ENCODE measurements at regions not wholly inside any gene's neighbourhood (a gene's known extent, or its start where the extent isn't known, plus 50 kb on each side); places are given as distances from the start of the nearest gene placed in this dataset.
A peak's percentile ranks its signal among the peaks of the same experiment; 100 is the strongest.

DNA sequence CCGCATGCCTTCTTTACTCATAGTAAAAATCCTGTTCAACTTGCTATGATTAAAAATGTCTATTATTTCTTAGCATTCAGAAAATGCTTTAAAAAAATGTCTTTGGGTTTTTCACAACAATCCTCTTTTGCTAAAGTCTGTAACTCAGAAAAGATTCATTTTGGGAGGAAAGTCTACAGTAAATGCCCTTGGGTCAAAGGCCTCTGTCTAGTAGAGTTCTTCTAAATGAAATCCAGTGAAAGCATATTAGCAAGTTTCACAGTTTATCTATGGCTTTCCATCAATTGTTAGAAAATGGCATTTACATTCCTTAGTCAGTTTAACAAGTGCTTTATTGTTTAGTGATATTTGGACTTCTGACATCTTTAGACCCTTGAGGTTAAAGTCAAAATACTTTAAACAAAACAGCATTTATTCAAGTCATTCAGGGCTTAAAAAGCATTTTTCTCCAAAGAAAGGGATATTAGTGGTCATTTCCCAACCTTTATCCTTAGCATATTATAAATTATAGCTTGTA, 137.1 kb upstream of the TARS1 start:
- no peak for DNase-seq

DNA sequence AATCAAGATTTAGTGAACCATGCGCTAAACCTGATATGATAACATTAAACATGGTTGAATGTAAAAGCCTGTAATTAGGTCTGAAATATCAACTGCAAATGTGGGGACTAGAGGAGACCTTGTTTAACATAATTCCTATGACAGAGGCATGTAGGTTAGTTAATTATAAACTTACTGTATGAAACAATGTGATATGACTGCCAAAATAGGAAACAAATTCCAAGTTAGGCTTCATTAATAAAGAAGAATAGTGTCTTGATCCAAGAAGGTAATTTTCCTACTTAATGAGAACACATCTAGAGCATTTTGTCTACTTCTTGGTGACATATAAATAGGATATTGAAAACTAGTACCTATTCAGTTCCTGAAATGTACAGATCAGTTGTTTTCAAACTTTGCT, 136.2 kb upstream of the TARS1 start:
- DNase-seq = no peak

DNA sequence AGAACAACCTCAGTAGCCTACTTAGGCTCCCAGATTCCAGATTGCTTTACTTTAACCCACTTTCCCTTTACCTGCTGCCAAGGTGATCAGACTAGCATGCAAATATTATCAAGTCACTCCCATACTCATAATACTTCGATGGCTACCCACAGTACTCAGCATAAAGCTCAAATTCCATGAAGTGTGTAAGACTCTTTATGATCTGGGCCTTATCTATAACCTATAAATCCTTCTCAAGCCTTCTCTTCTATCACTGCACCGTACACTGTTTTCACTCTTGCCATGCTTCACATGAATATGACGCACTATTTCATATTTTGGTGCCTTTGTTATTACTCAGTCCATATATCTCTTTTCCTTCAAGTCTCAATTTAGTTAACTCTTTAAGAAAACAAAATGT, 135.2 kb upstream of the TARS1 start:
- DNase-seq = no peak

DNA sequence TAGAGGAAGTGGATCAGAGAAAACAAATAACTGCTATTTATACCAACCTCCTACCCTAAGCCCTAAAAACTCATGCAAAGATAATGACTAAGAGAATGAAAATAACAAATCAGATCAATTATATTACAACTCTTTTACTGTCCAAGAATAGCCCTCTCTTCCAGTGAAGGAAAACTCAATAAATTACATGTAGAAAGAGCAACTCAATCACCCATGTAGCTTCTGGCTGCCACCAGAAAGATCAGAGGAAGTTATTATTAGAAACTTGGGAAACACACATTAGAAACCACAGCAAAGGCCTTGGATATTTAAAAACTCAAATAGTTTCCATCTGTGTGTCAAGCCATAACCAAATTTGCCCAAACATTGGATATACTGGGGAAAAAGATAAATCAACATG, 134.0 kb upstream of the TARS1 start:
- DNase-seq = peak in 1 of 4 experiments; percentile 13

DNA sequence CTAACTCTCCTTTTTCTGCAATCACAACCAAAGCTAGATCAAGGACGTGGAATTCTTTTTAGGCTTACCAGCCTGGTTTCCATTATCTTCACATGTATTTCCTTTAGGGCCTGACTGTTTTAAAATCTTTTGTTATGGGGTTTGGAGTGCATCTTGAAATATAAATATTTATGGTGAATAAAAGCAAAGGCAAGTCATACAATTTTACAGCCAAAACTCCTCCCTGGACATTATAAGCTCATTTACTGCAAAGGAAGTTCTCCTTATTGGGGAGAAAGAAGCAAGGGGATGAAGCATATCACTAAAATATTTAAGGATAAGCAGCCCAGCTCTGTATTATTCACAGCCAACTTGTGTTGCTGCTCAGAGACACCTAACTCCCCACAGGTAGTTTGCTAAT, 132.2 kb upstream of the TARS1 start:
- no peak for DNase-seq

DNA sequence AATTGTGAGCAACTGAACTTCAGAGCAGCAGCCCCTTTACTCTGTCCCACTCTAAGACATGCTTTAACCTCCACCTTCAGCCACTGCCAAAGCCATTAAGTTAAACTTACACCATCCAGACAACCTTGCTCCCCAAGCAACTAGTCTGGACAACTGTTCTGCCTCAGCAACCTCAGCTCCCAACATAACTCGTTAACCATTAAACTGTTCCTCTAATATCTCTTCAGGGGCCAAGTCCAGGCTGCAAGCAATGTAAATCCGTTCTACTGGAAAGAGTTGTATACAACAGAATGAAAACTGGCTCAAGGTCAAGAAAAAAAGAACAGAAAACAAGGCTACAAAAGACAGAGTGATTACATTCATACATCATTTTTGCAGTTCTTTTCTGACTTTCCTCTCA, 131.7 kb upstream of the TARS1 start:
- no peak for DNase-seq

DNA sequence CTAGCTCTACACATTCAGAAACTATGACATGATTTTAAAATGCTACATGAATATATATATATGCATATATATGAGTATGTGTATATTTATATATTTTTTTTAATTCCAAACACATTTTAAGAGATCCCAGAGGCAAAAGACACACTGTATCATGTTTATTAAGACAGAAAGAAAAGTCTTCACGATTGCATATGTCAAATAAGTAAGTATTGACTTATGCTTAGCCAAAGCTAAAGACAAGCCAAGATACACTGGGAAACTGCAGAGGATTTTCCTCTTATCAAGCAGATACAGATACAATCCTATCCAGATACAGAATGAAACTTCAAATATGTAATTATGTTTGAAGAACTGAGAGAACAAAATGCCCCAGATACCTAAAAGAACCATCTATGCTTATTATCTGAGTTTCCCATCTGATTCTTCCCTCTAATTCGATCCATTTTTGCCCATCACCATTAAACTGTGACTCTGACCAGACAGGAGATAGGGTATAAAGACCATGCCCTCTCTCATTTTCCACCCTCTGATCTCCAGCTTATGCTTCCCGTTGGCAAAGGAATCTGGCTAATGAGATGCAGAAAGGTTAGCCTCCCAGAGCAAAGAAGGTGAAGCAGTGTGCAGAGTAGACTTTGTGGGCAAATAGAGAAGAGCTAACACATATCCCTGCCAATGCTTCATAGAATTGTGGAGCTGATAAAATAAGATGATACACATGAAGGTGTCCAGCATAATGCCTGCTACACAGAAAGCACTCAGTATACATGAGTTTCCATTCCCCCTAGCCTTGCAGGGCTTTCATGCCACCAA, 131.0 kb upstream of the TARS1 start:
- no peak for DNase-seq

DNA sequence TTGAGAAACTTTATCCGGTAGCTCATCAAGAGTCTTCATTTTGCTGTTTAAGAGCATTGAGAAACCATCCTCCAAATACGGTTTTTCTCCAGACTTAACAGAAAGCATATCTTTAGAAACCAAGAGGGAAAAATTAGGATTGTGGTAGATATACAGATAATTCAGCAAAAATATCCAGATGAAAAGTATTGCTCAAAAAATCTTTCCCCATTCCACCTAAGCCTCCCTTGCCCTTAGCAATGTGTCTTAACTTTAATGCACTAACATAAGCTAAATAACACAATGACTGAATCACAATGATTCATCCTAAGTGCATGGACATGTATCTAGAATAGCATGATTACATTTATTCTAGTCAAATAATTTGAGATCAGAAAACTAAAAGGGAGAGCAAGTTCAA, 130.3 kb upstream of the TARS1 start:
- DNase-seq = no peak

DNA sequence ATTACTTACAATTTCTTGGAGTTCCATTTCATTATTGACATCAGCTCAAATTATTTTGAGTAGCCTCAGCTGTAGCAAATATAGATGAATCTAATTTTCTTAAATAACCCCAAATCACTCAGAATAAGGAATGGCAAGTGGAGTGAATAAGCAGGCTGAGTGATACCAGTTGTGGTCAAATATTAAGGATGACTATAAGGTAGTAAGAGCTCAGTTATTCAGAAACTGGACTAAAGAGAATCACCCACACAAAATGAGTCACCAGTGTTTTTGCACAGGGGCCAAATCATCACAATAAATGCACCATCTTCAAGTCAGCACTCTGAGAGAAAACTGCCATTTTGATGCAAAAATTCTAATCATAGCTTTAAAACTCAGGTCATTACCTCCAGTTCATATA, 128.9 kb upstream of the TARS1 start:
- DNase-seq = peak; percentile 4 to 54 (median 24)

DNA sequence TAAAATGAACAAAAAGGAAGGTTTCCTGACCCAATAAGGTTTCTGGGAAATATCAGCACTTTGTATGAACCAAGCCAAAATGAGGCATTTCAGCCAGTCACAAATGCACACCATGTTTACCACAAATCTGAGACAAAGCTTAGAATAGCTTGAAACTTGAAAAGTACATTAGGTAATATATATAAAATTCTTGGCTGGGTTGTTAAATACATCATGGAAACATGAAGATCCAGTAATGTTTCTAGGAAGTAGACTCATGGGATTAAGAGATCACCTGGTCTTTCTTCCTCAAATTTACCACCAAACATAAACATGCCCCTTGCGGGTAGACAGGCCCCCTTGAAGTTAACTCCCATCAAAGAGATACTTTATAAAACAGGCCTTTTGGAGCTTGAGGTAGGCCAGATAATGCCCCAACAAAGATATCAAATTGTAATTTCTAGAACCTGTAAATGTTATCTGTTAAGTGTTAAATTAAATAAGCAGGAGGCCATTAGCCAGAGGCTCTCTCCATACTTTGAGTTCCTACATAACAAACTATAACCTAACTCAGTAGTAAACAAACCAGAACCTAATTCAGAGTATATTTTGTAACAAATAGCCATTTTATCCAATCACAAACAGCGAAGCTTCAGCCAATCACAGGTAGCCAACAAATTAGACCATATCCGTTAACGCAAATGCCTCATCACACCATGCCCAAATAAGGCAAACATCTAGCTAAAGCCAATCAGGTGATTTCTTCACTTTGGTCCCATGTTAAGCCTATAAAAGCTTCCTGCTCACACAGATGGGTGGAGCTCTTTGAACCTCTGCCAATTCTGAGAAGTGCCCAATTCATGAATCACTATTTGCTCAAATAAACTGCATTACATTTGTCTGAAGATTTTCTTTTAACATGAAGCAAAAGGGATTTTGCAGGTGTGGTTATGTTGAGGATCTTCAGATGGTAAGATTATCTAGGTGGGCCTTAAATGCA, 127.9 kb upstream of the TARS1 start:
- DNase-seq = no peak

DNA sequence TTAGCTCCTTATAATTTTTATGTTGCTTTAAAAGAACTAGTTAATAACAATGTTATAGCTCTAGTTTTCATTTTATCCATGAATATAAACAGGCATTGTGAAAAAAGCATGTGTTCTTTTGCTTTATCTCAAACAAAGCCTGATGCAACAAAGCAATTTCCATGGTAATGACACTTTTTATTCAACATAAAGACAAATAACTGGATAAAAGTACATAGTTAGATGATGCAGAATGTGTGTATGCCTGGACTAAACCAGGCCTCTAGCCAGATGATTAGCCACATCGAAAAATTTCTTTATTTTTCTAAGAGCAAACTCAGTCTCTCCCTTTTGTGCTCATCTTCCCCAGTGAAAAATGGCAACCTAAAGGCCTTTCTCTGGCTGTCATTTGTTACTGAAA, 125.6 kb upstream of the TARS1 start:
- DNase-seq = no peak

DNA sequence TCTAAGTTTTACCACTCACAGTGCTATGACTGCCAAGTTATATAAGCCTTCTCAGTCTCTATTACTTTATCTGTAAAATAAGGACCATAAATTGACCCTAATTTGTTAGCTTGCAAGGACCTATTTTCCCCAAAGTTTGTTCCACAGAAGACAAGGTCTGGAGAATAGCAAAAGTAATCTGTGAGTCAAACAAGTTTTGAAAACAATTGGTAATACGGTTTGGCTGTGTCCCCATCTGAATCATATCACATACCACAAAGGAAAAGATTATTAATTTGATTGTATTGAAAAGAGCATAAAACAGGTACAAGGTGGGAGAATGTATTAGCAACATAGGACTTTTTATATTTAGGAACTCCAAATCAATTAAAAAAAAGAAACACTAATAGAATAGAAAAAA, 124.0 kb upstream of the TARS1 start:
- DNase-seq = no peak

DNA sequence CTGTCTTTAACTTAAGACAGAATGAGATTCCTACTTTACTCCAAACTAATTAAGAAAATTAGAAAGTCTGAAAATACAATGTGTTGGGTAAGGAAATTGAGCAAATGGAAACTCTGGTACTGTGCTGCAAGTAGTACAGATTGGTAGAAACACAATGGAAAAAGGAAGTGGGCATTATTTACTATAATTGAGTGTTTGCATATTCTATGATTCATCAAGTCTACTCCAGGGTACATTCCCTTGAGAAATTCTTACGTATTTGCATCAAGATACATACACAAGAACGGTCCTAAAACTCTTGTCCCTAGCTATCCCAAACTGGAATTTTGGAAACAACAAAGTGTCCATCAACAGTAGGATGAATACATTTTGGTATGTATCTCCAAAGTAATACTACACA, 123.5 kb upstream of the TARS1 start:
- DNase-seq = peak in 2 of 4 experiments; percentile 21 to 24

DNA sequence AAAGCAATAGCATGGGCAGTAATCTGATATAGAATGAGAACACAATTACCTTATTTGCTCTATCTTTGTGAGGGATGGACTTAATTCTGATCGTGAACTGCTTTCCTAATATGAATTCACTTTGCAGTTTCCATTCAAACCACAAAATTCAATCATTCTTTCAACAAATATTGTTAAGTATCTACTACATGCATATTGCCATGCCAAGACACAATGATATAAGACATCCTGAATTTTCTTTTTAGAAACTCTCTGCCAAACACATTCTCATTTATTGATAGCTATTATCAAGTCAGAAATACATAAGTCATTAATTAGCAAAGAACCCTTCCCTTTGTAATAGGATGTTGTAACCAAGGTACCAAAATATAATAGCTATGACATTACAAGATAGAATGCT, 121.6 kb upstream of the TARS1 start:
- no peak for DNase-seq

DNA sequence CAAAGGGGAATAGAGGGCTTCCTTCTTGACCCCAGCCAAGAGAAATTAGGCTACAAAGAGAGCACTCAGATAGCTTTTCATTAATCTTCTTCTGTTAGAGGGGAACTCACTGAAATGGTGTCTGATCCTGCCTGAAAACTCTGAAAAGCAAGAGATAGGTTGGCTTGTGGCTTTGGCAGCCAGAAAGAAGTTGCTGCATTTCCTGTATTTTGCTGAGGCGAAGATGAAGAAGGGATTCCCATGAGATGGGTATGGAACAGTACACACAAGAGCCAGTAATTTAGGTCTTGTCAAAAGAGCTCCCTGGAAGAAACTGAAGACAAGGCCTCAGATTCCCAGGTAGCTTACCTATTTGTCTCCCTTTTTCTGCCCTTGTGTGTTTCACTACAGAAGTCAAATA, 120.9 kb upstream of the TARS1 start:
- no peak for DNase-seq

DNA sequence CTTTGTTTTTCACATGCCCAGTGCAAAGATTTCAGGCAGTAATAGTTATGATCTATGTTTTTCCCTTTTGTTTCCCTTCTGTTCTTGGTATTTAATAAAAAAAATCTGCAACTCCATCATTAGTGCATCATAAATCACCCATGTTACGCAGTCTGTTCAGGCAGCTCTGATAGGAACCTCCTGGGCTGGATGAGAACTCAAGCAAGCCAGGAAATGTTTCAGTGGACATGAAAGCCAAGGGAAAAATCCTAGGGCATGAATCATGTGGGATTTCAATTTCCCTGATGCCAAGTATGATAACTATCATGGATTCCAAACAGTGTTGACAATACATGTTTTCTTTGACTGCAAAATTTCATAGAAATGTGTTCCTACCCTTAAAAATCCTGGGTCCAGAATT, 119.7 kb upstream of the TARS1 start:
- no peak for DNase-seq

DNA sequence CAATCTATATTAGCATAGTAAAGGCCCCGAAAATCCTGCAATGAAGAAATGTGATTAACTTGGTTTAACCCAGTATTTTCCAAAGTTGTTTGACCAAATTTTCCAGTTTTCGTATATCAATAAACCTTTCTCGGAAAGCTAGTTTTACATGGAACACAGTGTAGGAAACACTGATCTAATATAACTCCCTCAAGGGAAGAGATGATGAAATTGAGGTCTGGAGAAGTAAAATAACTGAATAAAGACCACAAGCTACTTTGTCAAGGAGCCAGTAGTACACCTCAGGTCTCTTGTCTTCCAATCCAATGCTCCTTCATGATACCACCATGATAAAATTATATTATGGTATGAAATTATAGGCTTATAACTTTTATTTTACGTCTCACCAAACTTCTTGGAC, 118.1 kb upstream of the TARS1 start:
- DNase-seq = no peak

DNA sequence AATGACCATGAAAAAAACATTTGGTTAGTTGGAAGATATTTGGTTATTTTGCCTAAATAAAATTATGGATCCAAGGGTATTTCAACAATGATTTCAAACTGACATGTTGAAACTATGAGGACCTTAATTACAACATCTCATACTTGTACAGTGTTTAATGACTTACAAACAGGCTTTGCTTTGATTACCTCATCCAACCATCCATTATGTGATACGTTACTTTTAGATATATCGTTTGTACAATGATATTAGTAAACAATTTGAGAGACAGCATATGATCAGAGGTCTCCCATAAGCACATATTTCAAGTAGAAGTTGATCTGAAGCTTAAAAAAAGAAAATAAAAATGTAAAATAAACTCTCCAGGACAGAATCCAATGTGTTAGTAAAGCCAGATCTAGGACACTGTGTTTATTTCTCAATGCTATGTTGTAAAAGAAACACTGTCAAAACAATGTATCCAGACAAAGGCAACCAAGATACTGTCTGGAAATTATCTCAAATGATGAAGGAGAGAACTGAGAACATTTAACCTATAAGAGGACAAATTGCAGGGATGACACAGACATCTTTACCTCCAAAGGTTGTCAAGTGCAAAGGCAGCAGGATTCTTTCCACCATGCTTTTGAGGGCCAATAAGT, 116.0 kb upstream of the TARS1 start:
- no peak for DNase-seq

DNA sequence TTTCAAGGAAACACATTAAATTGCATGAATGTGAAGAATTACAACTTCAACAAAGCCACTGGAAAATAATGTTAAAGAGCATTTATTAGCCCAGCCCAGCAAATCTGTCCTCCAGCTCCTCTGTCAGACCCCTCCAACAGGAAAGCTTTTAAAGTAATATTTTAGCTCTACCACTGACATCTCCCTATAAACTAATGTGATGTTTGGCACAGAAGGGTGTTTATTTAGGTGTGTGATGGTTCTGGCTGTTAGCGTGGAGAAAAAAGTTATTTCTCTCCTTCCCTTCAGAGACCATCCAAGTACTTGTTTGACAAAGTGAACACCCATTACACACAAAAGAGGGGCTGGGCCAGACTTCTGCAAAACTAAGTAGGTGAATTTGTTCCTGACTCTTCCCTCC, 111.9 kb upstream of the TARS1 start:
- DNase-seq = no peak

DNA sequence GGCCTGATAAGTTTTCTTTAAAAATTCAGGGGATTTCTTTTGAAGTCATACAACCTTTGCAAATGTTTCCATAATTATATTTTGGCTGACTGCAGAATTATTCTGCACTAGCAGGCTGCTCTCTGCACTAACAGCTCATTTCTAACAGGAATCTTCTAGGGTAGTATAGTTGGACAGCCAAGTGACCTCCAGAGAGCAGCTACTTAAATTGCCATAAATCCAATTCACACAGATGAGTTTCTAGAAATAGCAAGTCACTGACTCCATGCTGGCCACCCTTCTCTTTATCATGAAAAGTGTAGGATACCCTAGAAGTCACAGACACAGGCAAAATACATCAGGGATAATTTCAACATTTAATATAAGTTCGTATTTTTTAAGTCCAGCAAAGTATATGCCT, 110.9 kb upstream of the TARS1 start:
- DNase-seq = no peak

DNA sequence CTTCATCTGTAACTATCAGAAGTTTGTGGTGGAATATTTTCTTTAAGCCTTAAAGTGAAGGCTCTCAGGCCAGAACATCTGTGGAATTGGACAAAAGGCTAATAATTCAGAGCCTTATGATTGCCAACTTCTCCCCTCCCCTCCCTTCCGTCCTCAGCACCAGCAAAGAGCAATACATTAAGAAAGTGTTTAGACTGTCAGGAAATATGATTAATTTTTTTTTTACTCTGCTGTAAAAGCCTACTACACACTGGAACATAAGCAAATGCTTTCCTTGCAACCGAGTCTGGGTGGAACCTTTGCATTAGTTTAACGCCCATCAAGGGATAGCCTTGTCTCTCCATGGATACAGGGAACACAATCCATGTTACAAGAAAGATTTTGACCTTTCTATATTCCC, 110.3 kb upstream of the TARS1 start:
- DNase-seq = no peak

DNA sequence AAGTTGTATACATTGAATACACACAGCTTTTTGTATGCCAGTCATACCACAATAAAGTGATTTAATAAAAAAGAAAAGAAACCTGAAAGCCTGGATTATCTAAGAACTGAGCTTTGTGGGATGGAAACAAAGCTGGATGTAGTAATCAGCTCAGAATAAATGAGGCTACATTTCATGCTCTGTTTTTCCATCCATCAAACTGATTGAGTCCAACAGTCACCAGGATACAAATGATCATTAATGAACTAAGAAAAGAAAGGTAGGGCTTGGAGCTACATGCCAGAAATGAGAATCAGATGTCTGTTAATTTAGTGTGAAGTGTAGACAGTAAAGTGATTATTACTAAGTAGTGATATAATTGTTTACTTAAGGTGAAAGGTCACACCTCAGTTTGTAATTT, 109.8 kb upstream of the TARS1 start:
- no peak for DNase-seq

DNA sequence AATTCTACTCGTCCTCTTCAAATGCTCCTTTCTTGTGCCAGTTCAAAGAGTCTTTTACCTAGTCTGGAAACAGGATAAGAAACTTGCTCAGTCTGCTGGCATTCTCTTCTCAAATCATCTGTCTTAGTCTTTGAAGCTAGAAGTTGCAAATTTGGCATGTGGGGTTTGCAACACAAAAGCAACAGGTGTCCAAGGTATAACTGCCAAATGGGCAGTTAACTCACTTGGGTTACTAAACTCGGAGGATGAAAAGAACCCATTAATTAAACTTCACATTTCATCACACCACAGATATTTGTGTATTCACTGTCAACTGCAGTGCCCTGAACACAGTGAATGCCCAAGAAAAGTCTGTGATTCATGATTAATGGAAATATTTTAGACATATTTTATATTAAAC, 108.0 kb upstream of the TARS1 start:
- DNase-seq = no peak

Data from suppressor macrophage (primary cell).